Mucosa of stomach (tissue), 1 donor: ENCODE measurements at regions not wholly inside any gene's neighbourhood (a gene's known extent, or its start where the extent isn't known, plus 50 kb on each side); places are given as distances from the start of the nearest gene placed in this dataset.

Source experiments
- H3K27me3 ChIP-seq: one replicate; pipeline ENCODE4 v1.7.0; 2013; ENCODE audit warnings: mild to moderate bottlenecking, low read length; ENCODE audit not compliant: control insufficient read depth, insufficient read depth
- H3K36me3 ChIP-seq: one replicate; pipeline ENCODE4 v1.7.0; 2013; ENCODE audit warnings: low read length; ENCODE audit not compliant: control insufficient read depth, insufficient read depth
- H3K4me1 ChIP-seq: one replicate; pipeline ENCODE4 v1.7.0; 2013; ENCODE audit warnings: mild to moderate bottlenecking, low read length; ENCODE audit not compliant: control insufficient read depth, insufficient read depth
- H3K4me3 ChIP-seq: one replicate; pipeline ENCODE4 v1.7.0; 2013; ENCODE audit warnings: low read length
- H3K9ac ChIP-seq: one replicate; pipeline ENCODE4 v1.7.0; 2013; ENCODE audit warnings: mild to moderate bottlenecking, low read length, moderate library complexity
- H3K9me3 ChIP-seq: one replicate; pipeline ENCODE4 v1.7.0; 2013; ENCODE audit warnings: mild to moderate bottlenecking, low read length, moderate library complexity; ENCODE audit not compliant: control insufficient read depth
- donor health status: Pancreatic carcinoma.

GRCh38 chr22:27116312-27117086 is 459.1 kb downstream of the MIAT start:
- H3K4me1 ChIP-seq, result peaks cover 20% of the 10 kb centered on the region
- peaks cover 4% of the 10 kb centered on the region for H3K9me3 ChIP-seq
- no peak overlapping the region for H3K9ac ChIP-seq
- no peak overlapping the region for H3K4me3 ChIP-seq
- no peaks in the 10 kb centered on the region for H3K36me3 ChIP-seq
- no peaks in the 10 kb centered on the region for H3K27me3 ChIP-seq

GRCh38 chr22:27120036-27120435 is 462.6 kb downstream of the MIAT start:
- H3K36me3 ChIP-seq, result no peaks in the 10 kb centered on the region
- H3K4me1 ChIP-seq, result peaks cover 7% of the 10 kb centered on the region
- H3K4me3 ChIP-seq, result no peak overlapping the region

DNA sequence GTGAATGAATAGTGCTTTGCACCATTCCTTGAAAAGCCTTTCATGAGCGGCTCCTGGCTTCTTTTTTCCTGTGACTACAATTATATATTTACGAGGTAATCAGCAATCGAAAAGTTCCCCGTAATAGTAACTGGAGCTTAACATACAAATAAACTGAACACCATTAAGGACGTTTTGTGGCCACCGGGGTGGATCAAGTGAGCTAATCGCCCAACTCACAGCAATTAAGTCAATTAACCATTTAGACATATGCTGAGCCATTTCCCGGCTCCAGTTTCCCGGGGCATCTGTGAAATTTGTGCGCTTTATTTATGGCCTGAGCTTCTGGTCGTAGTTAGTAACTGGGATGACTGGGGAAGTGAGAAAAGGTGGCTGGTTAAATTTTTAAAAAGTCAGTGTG is 465.2 kb downstream of the MIAT start:
- H3K9ac ChIP-seq, result no peak overlapping the region
- no peak overlapping the region for H3K4me3 ChIP-seq
- no peaks in the 10 kb centered on the region for H3K36me3 ChIP-seq
- H3K9me3 ChIP-seq, result peaks cover 4% of the 10 kb centered on the region
- no peaks in the 10 kb centered on the region for H3K27me3 ChIP-seq
- H3K4me1 ChIP-seq, result no peaks in the 10 kb centered on the region

More at GRCh38 chr22:27120036-27120435, 462.6 kb downstream of the MIAT start:
- Histone ChIP-seq H3K9ac (no peak overlapping the region), H3K9me3 (peaks cover 4% of the 10 kb centered on the region), H3K27me3 (no peaks in the 10 kb centered on the region)

- Histone ChIP-seq H3K4me1 (no peaks in the 10 kb centered on the region), H3K9ac (no peak overlapping the region), H3K36me3 (no peaks in the 10 kb centered on the region), H3K9me3 (peaks cover 4% of the 10 kb centered on the region), H3K4me3 (no peak overlapping the region), H3K27me3 (no peaks in the 10 kb centered on the region)
These were observed 466.5 kb downstream of the MIAT start for GRCh38 chr22:27123880-27124279.

DNA sequence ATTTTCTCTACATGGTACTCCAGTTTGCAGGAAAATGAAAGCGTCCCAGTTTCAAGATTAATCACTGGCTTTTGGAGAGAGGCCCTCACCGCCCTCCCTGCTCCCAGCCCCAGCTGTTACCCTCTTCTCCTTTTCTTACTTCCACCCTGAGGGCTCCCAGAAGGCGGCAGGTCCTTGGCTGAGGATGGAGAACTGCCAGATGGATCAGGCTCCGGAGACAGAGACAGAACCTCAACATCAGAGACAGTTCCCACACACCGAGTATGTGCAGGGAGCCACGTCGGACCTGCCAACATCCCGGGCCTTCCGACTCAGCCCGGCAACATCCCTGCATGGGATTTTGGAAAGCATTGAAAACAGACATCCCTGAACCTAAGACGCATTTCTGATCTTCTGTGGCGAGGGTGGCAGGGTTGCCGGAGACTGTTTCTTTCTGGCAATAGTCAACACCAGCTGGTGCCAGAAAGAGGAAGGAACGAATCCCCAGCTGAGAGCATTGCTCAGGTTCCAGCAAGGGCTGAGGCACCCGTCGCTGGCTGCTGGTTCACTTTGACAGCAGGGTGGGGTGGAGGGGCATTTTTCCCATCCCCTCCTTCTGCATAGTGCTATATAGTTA is 467.1 kb downstream of the MIAT start:
- Histone ChIP-seq H3K4me3 (no peak overlapping the region), H3K9me3 (peaks cover 4% of the 10 kb centered on the region), H3K27me3 (no peaks in the 10 kb centered on the region), H3K9ac (no peak overlapping the region), H3K4me1 (no peaks in the 10 kb centered on the region), H3K36me3 (no peaks in the 10 kb centered on the region)

DNA sequence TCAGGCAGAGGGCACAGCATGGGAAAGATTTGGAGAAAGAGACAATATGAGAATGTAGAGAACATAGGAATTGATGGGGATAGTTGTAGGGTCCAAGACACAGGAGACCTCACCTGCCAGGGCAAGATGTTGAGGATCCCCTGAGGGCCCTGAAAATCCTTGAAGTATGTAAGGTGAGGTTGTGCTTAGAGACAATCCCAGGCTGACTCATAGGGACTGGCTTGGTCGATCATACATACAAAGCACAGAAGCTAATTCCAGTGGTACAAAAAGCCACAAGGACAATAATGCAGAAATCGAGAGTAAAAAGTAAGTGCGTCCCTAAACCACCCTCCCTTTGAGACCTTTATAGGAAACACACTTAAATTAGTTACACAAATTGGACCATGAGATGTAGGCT is 468.2 kb downstream of the MIAT start:
- H3K9ac ChIP-seq, result no peak overlapping the region
- no peak overlapping the region for H3K4me3 ChIP-seq
- no peaks in the 10 kb centered on the region for H3K27me3 ChIP-seq
- no peaks in the 10 kb centered on the region for H3K36me3 ChIP-seq
- H3K9me3 ChIP-seq, result no peaks in the 10 kb centered on the region
- H3K4me1 ChIP-seq, result no peaks in the 10 kb centered on the region

DNA sequence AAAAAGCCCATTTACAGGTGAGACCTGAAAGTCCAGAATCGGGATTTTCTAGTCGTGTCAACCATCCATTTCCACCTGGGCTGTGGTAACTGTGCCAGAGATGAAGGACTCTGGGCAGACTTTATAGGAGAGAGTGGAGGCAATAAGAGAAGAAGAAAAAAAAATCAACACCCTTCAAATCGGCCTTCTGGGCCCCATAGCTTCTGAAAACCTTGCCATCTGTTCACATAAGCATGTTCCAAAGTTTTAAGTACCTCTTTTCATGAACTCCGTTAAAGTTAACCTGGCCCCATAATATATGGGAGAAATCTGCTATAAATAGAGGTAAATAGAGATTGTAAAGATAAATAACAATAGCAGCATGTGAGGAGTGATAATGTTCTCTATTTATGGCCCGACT is 470.5 kb downstream of the MIAT start:
- no peaks in the 10 kb centered on the region for H3K9me3 ChIP-seq
- no peak overlapping the region for H3K9ac ChIP-seq
- H3K36me3 ChIP-seq, result no peaks in the 10 kb centered on the region
- no peaks in the 10 kb centered on the region for H3K27me3 ChIP-seq
- no peak overlapping the region for H3K4me3 ChIP-seq
- peaks cover 6% of the 10 kb centered on the region for H3K4me1 ChIP-seq

GRCh38 chr22:27128461-27129085 is 471.2 kb downstream of the MIAT start:
- Histone ChIP-seq H3K4me3 (no peak overlapping the region), H3K4me1 (peaks cover 6% of the 10 kb centered on the region), H3K9me3 (no peaks in the 10 kb centered on the region), H3K9ac (no peak overlapping the region), H3K36me3 (no peaks in the 10 kb centered on the region), H3K27me3 (no peaks in the 10 kb centered on the region)

- no peaks in the 10 kb centered on the region for H3K36me3 ChIP-seq
- H3K4me3 ChIP-seq, result no peak overlapping the region
- H3K4me1 ChIP-seq, result peaks cover 12% of the 10 kb centered on the region
- no peaks in the 10 kb centered on the region for H3K27me3 ChIP-seq
- H3K9ac ChIP-seq, result no peak overlapping the region
- H3K9me3 ChIP-seq, result no peaks in the 10 kb centered on the region
These were observed 471.9 kb downstream of the MIAT start for GRCh38 chr22:27129266-27129665.

GRCh38 chr22:27130906-27131305 is 473.5 kb downstream of the MIAT start:
- H3K9me3 ChIP-seq, result no peaks in the 10 kb centered on the region
- H3K36me3 ChIP-seq, result no peaks in the 10 kb centered on the region
- H3K4me3 ChIP-seq, result no peak overlapping the region
- peaks cover 20% of the 10 kb centered on the region for H3K4me1 ChIP-seq
- no peaks in the 10 kb centered on the region for H3K27me3 ChIP-seq
- H3K9ac ChIP-seq, result no peak overlapping the region

- H3K4me3 ChIP-seq, result no peak overlapping the region
- no peaks in the 10 kb centered on the region for H3K9me3 ChIP-seq
- H3K9ac ChIP-seq, result no peak overlapping the region
- H3K27me3 ChIP-seq, result no peaks in the 10 kb centered on the region
- H3K36me3 ChIP-seq, result no peaks in the 10 kb centered on the region
- H3K4me1 ChIP-seq, result peaks cover 20% of the 10 kb centered on the region
These were observed 474.0 kb downstream of the MIAT start for GRCh38 chr22:27131346-27131745.

DNA sequence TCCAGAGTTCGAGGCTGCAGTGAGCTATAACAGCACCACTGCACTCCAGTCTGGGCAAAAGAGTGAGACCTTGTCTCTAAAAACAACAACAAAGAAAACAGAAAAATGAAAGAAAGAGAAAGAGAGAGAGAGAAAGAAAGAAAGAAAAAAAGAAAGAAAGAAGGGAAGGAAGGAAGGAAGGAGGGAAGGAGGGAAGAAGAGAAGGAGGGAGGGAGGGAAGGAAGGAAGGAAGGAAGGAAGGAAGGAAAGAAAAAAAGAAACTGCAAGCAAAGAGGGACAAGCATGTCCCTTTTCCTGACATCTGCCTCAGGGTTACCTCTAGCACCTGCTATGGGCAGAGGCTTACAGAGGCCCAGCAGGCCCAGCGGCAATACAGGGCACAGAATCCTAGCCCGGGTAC is 475.0 kb downstream of the MIAT start:
- Histone ChIP-seq H3K4me1 (peaks cover 20% of the 10 kb centered on the region), H3K27me3 (no peaks in the 10 kb centered on the region), H3K9me3 (no peaks in the 10 kb centered on the region)

More for the DNA sequence above, 475.0 kb downstream of the MIAT start:
- H3K9ac ChIP-seq, result no peak overlapping the region
- H3K36me3 ChIP-seq, result no peaks in the 10 kb centered on the region
- H3K4me3 ChIP-seq, result no peak overlapping the region
